SU-DHL-6 (cell line): ENCODE measurements at regions not wholly inside any gene's neighbourhood (a gene's known extent, or its start where the extent isn't known, plus 50 kb on each side); places are given as distances from the start of the nearest gene placed in this dataset.

Experiments used
- H2AFZ ChIP-seq: fragments of 200-600 bp; sonication (generic); 2 replicates; pipeline ENCODE4 v1.6.1; 2014; ENCODE audit warnings: low read depth, mild to moderate bottlenecking, moderate library complexity, mixed read lengths, antibody characterized with exemption, low read length; ENCODE audit not compliant: severe bottlenecking
- H3F3A ChIP-seq: fragments of 200-600 bp; shearing (Covaris generic); 2 replicates; pipeline ENCODE4 v1.6.0; 2016; ENCODE audit warnings: antibody characterized with exemption, mild to moderate bottlenecking; ENCODE audit not compliant: insufficient read depth
- H3K27ac ChIP-seq: fragments of 200-600 bp; sonication (generic); 2 replicates; pipeline ENCODE4 v1.5.1; 2016; ENCODE audit warnings: low read depth, mild to moderate bottlenecking, low read length, moderate library complexity, mixed read lengths
- H3K27me3 ChIP-seq: fragments of 200-600 bp; sonication (generic), shearing (Covaris generic); 2 replicates; pipeline ENCODE4 v1.6.0; 2014; ENCODE audit warnings: mild to moderate bottlenecking, low read length
- H3K36me3 ChIP-seq: fragments of 200-600 bp; sonication (generic); 2 replicates; pipeline ENCODE4 v1.6.1; 2014; ENCODE audit warnings: mild to moderate bottlenecking, low read length, mixed read lengths
- H3K4me2 ChIP-seq: fragments of 300-600, 200-600 bp; shearing (Covaris generic), sonication (generic); 2 replicates; pipeline ENCODE4 v1.6.0; 2014; ENCODE audit warnings: low read length, low read depth, mild to moderate bottlenecking; ENCODE audit not compliant: poor library complexity, severe bottlenecking
- H3K4me3 ChIP-seq: fragments of 200-600 bp; sonication (generic); 2 replicates; pipeline ENCODE4 v1.5.1; 2014; ENCODE audit warnings: antibody characterized with exemption, low read length, mild to moderate bottlenecking, mixed read lengths; ENCODE audit not compliant: insufficient read depth, poor library complexity, severe bottlenecking
- H3K79me2 ChIP-seq: fragments of 200-600 bp; sonication (generic); 2 replicates; pipeline ENCODE4 v1.6.1; 2014; ENCODE audit warnings: mild to moderate bottlenecking, low read length, moderate library complexity; ENCODE audit not compliant: insufficient read depth
- H3K9ac ChIP-seq: fragments of 200-600 bp; sonication (generic); 2 replicates; pipeline ENCODE4 v1.7.0; 2014; ENCODE audit warnings: mild to moderate bottlenecking, low read length
- H3K9me2 ChIP-seq: fragments of 200-600 bp; sonication (generic); replicated peaks from 2 replicates; pipeline ENCODE4 v1.6.1; 2014; ENCODE audit warnings: low read length; ENCODE audit not compliant: insufficient read depth
- H3K9me3 ChIP-seq: fragments of 200-600 bp; sonication (generic); 2 replicates; pipeline ENCODE4 v1.6.1; 2014; ENCODE audit warnings: low read length, mixed read lengths; ENCODE audit not compliant: insufficient read depth
- H4K20me1 ChIP-seq: fragments of 200-600 bp; sonication (generic); 2 replicates; pipeline ENCODE4 v1.6.1; 2014; ENCODE audit warnings: low read depth, mild to moderate bottlenecking, antibody characterized with exemption, low read length, moderate library complexity, mixed read lengths
- CTCF ChIP-seq: fragments of 200-600 bp; sonication (generic); IDR thresholded peaks from one replicate; pipeline ENCODE4 v1.5.1; 2017; ENCODE audit warnings: antibody characterized with exemption, mild to moderate bottlenecking, low read length, moderate library complexity; ENCODE audit not compliant: insufficient read depth, poor library complexity, severe bottlenecking
- EZH2phosphoT487 ChIP-seq: fragments of 200-600 bp; sonication (generic), shearing (Covaris generic); conservative IDR thresholded peaks from 2 replicates; pipeline ENCODE4 v1.6.1; 2018; ENCODE audit warnings: mild to moderate bottlenecking, antibody characterized with exemption, low read length, moderate library complexity, mixed read lengths

DNA sequence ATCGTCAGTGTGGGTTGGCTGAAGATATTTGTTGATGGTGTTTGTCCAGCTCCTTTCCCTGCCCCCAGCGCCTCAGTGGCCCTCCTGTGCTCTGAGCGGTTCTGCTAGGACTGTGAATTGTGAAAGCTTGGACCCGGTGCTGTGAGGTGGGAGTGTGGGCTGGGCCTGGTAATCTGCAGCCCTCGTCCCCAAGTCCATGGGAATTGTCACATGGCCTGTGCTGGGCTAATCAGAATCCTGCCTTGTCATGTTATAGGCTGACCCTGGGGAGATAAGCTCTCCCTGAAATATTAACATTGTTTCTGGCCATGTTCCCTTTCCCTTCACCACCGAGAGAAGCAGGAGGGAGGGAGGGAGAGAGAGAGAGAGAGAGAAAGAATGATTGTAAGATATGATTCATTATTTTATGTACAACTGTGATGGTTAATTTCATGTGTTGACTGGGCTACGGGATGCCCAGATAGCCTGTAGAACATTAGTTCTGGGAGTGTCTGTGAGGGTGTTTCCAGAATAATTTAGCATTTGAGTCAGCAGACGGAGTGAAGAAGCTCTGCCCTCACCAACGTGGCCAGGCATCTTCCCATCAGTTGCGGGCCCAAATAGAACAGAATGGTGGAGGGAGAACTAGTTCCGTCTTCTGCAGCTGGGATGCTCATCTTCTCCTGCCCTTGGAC lies 62.4 kb downstream of the TFAP2C start:
- Histone ChIP-seq H3K9ac (no peak overlapping the region), H3K27ac (no peak overlapping the region), H3K9me2 (no peaks in the 10 kb centered on the region), H2AFZ (no peak overlapping the region), H3F3A (no peaks in the 10 kb centered on the region), H3K4me2 (no peak overlapping the region), H3K27me3 (no peaks in the 10 kb centered on the region), H3K36me3 (no peaks in the 10 kb centered on the region), H3K9me3 (no peaks in the 10 kb centered on the region), H3K79me2 (no peaks in the 10 kb centered on the region), H3K4me3 (no peak overlapping the region), H4K20me1 (no peaks in the 10 kb centered on the region)
- no peak for TF ChIP-seq EZH2phosphoT487
- TF ChIP-seq CTCF, result no peak

DNA sequence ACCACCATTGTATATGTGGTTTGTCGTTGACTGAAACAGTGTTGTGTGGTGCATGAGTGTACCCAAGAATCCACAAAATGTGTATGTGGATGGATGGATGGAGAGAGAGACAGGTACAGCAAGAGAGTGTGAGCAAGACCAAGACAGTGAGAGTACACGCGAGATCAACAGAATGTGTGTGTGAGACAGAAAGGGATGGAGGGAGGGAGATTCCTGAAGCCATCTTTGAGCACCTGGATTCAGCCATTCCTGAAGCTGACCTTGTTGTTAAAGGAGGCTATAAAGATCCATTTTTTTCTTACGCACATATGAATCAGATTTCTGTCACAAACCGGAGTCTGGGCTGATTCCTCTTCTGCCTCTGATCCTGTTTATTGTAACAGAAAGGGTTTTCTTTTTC lies 64.1 kb downstream of the TFAP2C start:
- Histone ChIP-seq H3K27me3 (no peaks in the 10 kb centered on the region), H3F3A (no peaks in the 10 kb centered on the region), H3K4me2 (no peak overlapping the region)

DNA sequence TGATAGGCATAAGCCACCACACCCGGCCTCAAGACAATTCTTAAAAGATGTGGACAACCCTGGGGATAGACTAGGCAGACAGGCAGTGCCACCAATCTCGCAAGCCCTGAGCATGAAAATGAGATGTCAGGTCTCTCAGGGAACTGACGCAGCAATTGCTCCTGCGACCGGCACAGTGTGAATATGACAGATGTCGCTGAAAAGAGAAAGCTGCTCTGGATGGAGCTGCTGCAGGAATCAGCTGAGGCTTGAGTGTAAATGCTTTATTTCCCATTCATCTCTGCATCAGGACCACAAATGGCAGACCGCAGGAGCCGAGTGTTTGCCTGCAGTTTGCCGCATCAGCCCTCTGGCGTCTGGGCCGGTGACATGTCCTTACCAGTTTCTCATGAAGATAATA lies 68.4 kb downstream of the TFAP2C start:
- H3K9me3 ChIP-seq, result no peaks in the 10 kb centered on the region
- no peaks in the 10 kb centered on the region for H3K36me3 ChIP-seq
- H4K20me1 ChIP-seq, result no peaks in the 10 kb centered on the region
- H3K9ac ChIP-seq, result no peak overlapping the region
- H3K4me2 ChIP-seq, result no peak overlapping the region
- H2AFZ ChIP-seq, result no peak overlapping the region
- no peaks in the 10 kb centered on the region for H3K9me2 ChIP-seq
- H3K4me3 ChIP-seq, result no peak overlapping the region
- no peak for TF ChIP-seq EZH2phosphoT487
- TF ChIP-seq CTCF, result no peak
- H3K27me3 ChIP-seq, result no peaks in the 10 kb centered on the region
- no peak overlapping the region for H3K27ac ChIP-seq
- H3F3A ChIP-seq, result no peaks in the 10 kb centered on the region
- H3K79me2 ChIP-seq, result no peaks in the 10 kb centered on the region

More for the DNA sequence above, 64.1 kb downstream of the TFAP2C start:
- TF ChIP-seq EZH2phosphoT487, result no peak
- TF ChIP-seq CTCF, result no peak
- Histone ChIP-seq H2AFZ (no peak overlapping the region), H3K4me3 (no peak overlapping the region), H3K9ac (no peak overlapping the region), H3K9me3 (no peaks in the 10 kb centered on the region), H3K36me3 (no peaks in the 10 kb centered on the region), H3K9me2 (no peaks in the 10 kb centered on the region), H3K27ac (no peak overlapping the region), H3K79me2 (no peaks in the 10 kb centered on the region), H4K20me1 (no peaks in the 10 kb centered on the region)
